ENCODE measurements at regions not wholly inside any gene's neighbourhood (a gene's known extent, or its start where the extent isn't known, plus 50 kb on each side); places are given as distances from the start of the nearest gene placed in this dataset.

GRCh38 chr10:8420182-8420581 lies 365.7 kb downstream of the GATA3 start:
- Histone ChIP-seq H3K4me3 (ENCODE audit: low read length) (no peak overlapping the region), H3K4me1 (ENCODE audit: insufficient read depth, low read length) (peaks cover 10% of the 10 kb centered on the region), H3K9me3 (ENCODE audit: low read depth, low read length) (no peaks in the 10 kb centered on the region), H3K27me3 (ENCODE audit: insufficient read depth, low read length) (no peaks in the 10 kb centered on the region)

DNA sequence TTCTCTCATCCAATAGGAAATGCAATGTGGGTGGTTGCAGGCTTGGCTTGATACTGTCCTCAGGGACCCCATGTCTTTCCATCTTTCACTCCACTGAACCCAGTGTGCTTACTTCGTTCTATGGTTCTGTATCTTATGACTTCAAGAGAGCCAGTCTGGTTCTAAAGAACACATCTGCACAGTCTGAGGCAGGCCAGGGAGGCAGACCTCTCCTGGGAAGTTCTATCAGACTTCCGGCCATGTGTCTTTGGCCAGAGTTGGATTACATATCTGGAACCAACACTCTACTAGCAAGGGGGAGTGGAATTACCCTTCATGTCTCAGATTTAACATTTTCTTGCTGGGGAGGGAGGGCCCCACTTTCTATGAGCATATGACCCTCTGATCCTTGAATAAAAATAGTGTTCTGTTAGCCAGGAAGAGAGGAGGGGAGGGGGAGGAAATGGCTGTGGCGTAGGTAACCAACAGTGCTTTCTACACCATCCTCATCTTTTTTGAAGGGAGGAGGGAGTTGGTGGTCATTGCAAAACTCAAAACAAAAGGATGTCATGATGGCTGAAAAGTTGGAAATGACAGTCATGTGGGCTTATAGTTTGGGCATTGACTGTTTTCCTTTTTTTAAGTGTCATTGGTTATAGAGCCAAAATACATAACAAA lies 370.2 kb downstream of the GATA3 start:
- Histone ChIP-seq H3K27me3 (ENCODE audit: insufficient read depth, low read length) (no peaks in the 10 kb centered on the region), H3K9me3 (ENCODE audit: low read depth, low read length) (no peaks in the 10 kb centered on the region), H3K4me3 (ENCODE audit: low read length) (no peak overlapping the region), H3K4me1 (ENCODE audit: insufficient read depth, low read length) (peaks cover 5% of the 10 kb centered on the region)

GRCh38 chr10:8428654-8429053 lies 374.2 kb downstream of the GATA3 start:
- Histone ChIP-seq H3K9me3 (ENCODE audit: low read depth, low read length) (no peaks in the 10 kb centered on the region), H3K27me3 (ENCODE audit: insufficient read depth, low read length) (no peaks in the 10 kb centered on the region), H3K4me3 (ENCODE audit: low read length) (no peak overlapping the region), H3K4me1 (ENCODE audit: insufficient read depth, low read length) (peaks cover 5% of the 10 kb centered on the region)

DNA sequence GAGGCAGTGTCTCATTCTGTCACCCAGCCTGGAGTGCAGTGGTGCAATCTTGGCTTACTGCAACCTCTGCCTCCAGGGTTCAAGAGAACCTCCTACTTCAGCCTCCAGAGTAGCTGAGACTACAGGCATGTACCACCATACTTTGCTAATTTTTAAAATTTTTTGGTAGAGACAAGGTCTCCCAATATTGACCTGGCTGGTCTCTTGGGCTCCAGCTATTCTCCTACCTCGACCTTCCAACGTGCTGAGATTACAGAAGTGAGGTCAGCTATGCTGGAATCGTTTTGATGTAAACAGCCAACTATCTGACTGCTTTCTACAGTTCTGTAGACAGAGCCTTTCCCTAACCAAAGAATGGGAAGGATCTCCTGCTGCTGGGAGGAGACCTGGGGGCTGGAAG lies 375.8 kb downstream of the GATA3 start:
- H3K4me3 ChIP-seq (ENCODE audit: low read length): no peak overlapping the region
- no peaks in the 10 kb centered on the region for H3K9me3 ChIP-seq (ENCODE audit: low read depth, low read length)
- no peaks in the 10 kb centered on the region for H3K27me3 ChIP-seq (ENCODE audit: insufficient read depth, low read length)
- H3K4me1 ChIP-seq (ENCODE audit: insufficient read depth, low read length): no peaks in the 10 kb centered on the region

DNA sequence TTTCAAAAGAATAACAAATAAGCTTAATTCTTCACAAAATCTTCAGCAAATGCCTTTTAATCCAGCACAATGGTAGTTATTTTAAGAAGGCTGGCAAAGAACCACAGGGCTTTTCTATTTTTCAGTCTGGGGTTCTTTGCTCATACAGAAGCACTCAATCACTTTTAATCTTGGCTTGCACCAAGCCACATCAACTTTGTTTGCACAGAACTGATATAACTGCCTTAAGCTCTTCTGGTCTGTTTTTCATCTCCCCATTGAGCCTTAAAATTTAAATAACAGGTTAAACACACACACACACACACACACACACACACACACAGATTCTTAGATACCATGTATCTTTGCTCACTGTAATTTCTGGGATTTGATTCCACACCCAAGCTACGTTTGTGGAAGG lies 377.0 kb downstream of the GATA3 start:
- Histone ChIP-seq H3K4me1 (ENCODE audit: insufficient read depth, low read length) (no peaks in the 10 kb centered on the region), H3K27me3 (ENCODE audit: insufficient read depth, low read length) (no peaks in the 10 kb centered on the region), H3K9me3 (ENCODE audit: low read depth, low read length) (no peaks in the 10 kb centered on the region), H3K4me3 (ENCODE audit: low read length) (no peak overlapping the region)

DNA sequence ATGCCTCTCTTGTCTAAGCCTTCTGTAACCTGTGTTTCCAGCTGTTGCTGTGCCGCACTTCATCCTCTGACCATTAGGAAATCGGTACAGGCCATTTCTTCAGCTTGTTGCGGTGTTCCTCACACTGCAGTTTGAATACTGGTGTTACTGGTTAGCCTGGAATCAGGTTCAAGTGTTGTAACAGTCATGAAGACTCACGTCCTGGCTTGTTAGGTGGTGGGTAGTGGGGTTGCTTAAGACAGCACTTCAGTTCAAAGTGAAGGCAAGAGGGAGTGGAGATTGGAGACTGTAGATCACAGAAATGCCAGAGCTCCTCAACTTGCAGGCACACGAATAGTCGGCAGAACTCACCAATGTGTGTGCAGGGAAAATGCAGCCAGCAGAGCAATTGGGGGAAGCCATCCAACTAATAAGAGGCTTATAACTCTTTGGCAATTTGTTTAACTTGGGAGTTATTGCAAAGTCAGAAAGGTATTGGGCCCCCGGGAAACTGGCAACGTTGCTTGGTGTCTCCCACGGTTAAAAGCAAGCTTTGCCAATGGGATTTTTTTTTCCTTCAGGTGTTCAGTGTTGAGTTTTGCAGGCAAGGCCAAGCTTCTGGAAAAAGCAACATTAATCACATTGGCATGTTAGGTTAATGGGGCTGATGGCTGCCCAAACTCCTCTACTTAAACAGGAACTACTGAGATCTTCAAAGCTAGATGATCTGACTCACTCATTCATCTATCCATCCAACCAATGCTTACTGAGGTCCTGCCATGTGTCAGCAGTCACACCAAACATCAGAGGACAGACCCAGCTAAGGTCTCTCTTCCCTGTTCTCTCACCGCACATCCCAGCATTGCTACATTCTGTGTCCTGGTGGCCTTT lies 380.9 kb downstream of the GATA3 start:
- Histone ChIP-seq H3K4me3 (ENCODE audit: low read length) (no peak overlapping the region), H3K9me3 (ENCODE audit: low read depth, low read length) (no peaks in the 10 kb centered on the region), H3K4me1 (ENCODE audit: insufficient read depth, low read length) (peaks cover 13% of the 10 kb centered on the region), H3K27me3 (ENCODE audit: insufficient read depth, low read length) (no peaks in the 10 kb centered on the region)

DNA sequence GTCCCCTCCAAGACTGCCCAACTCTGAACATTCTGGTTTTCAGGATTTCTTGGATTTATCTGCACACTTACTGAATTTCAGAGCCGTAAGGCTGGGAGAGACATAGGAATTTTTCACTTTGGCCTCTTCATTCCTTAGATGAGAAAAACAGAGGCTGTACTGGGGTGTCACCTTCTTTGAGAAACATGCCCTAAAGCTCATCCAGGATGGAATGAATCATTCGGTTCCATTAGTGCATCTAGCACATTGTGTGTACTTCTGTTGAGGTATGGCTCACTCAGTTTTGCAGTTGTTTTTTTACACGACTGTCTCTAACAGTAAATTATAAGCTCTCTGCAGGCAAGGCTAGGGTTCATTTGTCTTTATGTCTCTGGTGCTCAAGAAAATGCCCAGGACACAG lies 383.4 kb downstream of the GATA3 start:
- Histone ChIP-seq H3K4me1 (ENCODE audit: insufficient read depth, low read length) (peaks cover 13% of the 10 kb centered on the region), H3K27me3 (ENCODE audit: insufficient read depth, low read length) (no peaks in the 10 kb centered on the region), H3K4me3 (ENCODE audit: low read length) (no peak overlapping the region), H3K9me3 (ENCODE audit: low read depth, low read length) (no peaks in the 10 kb centered on the region)

DNA sequence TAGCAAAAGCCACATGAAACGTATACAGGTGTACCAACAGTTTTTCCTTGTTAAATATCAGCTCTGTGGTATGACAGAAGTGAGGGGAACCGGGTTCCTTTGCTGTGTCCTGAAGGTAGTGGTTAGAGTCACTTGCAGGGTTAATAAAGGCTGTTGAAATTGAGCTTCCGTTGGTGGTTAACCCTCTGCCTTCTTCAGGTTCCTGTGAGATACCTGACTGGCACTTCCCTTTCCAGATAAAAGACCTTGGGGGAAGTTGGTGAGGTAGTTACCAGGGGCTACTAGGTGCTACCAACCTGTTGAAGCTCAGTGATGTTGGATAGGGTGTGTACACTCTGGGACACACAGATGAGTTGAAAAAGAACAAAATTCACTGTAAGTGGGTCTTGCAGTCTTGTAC lies 384.1 kb downstream of the GATA3 start:
- H3K9me3 ChIP-seq (ENCODE audit: low read depth, low read length): no peaks in the 10 kb centered on the region
- H3K4me3 ChIP-seq (ENCODE audit: low read length): no peak overlapping the region
- H3K27me3 ChIP-seq (ENCODE audit: insufficient read depth, low read length): no peaks in the 10 kb centered on the region
- H3K4me1 ChIP-seq (ENCODE audit: insufficient read depth, low read length): peaks cover 13% of the 10 kb centered on the region

DNA sequence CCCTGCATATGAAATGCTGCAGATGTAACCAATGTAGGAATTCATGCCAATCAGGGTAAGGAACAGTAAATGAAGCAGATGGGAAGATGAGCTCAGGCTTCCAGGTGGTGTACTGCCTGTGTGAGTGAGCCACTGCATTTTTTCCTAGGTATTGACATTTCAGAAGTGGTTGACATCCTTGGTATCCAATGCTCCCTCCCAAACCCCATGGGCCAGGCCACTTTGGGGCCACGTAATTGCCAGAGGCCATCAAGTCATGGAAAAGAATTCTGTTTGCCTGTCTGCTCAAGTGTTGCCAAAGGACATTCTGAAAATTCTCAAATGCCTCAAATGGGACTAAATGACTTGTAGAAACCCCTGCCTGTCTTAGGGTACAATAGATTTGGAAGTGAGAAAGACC lies 384.6 kb downstream of the GATA3 start:
- H3K4me3 ChIP-seq (ENCODE audit: low read length): no peak overlapping the region
- H3K9me3 ChIP-seq (ENCODE audit: low read depth, low read length): no peaks in the 10 kb centered on the region
- peaks cover 13% of the 10 kb centered on the region for H3K4me1 ChIP-seq (ENCODE audit: insufficient read depth, low read length)
- no peaks in the 10 kb centered on the region for H3K27me3 ChIP-seq (ENCODE audit: insufficient read depth, low read length)

DNA sequence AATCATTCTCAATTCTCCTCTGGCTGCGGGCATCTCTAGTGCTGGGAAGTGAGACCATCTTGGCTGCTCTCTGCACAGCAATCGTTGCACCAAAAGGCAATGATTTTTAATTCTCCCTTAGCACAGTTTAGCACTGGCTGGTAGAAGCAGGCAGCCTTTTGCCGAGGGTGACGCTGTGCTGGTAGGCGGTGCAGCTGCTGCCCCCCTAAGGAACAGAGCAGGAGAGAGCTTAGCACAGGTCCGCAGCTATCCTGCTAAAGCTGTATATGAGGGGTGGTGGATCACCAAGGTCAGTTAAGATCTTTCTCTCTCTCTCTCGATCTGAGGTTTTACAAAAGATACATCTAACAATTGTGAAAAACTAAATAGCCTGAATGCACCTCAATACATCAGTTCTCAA lies 390.1 kb downstream of the GATA3 start:
- Histone ChIP-seq H3K4me3 (ENCODE audit: low read length) (no peak overlapping the region), H3K9me3 (ENCODE audit: low read depth, low read length) (no peaks in the 10 kb centered on the region), H3K4me1 (ENCODE audit: insufficient read depth, low read length) (no peaks in the 10 kb centered on the region), H3K27me3 (ENCODE audit: insufficient read depth, low read length) (no peaks in the 10 kb centered on the region)

DNA sequence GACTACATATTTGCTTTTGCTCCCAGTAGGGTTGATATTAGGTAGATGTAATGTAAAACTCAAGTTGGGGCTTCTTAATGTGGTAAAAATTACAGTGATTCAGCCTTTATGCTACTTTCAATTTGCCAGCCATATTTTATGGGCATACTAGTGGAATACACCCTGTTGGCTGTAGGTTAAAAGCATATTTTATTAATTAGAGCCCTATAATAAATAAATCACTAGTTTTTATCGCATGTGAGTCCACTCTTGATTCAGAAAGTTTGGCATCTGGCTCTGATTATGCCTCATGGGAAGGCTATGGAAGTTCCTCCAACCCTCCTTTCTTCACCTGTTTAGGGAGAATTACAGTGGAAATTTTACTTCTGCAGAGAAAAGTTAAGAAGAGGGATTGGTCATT lies 390.9 kb downstream of the GATA3 start:
- Histone ChIP-seq H3K9me3 (ENCODE audit: low read depth, low read length) (no peaks in the 10 kb centered on the region), H3K4me3 (ENCODE audit: low read length) (no peak overlapping the region), H3K4me1 (ENCODE audit: insufficient read depth, low read length) (no peaks in the 10 kb centered on the region)

GRCh38 chr10:8449909-8450308 lies 395.4 kb downstream of the GATA3 start:
- Histone ChIP-seq H3K9me3 (ENCODE audit: low read depth, low read length) (no peaks in the 10 kb centered on the region), H3K4me1 (ENCODE audit: insufficient read depth, low read length) (no peaks in the 10 kb centered on the region), H3K4me3 (ENCODE audit: low read length) (no peak overlapping the region)

More for the DNA sequence above, 390.9 kb downstream of the GATA3 start:
- no peaks in the 10 kb centered on the region for H3K27me3 ChIP-seq (ENCODE audit: insufficient read depth, low read length)

DNA sequence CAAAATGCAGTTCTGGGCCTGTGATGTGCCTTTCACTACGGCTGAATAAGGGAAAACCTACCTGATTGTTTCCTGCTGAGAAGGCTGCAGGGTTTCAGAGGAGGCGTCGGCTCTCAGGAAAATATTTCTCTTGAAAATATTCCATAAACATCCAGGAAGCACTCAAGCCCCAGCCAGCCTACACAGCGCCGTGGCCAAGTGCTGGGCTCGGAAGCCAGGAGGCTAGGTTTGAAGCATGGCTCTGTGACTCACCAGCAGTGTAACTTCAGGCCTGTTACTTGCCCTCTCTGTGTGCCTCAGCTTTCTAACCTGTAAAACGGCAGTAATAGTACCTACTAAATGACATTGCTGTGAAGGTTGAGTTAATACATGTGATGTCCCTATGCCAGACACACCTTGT lies 399.1 kb downstream of the GATA3 start:
- H3K4me3 ChIP-seq (ENCODE audit: low read length): no peak overlapping the region
- no peaks in the 10 kb centered on the region for H3K4me1 ChIP-seq (ENCODE audit: insufficient read depth, low read length)
- no peaks in the 10 kb centered on the region for H3K9me3 ChIP-seq (ENCODE audit: low read depth, low read length)
- no peaks in the 10 kb centered on the region for H3K27me3 ChIP-seq (ENCODE audit: insufficient read depth, low read length)

More at GRCh38 chr10:8449909-8450308, 395.4 kb downstream of the GATA3 start:
- no peaks in the 10 kb centered on the region for H3K27me3 ChIP-seq (ENCODE audit: insufficient read depth, low read length)

- no peaks in the 10 kb centered on the region for H3K9me3 ChIP-seq (ENCODE audit: low read depth, low read length)
- no peak overlapping the region for H3K4me3 ChIP-seq (ENCODE audit: low read length)
- H3K4me1 ChIP-seq (ENCODE audit: insufficient read depth, low read length): no peaks in the 10 kb centered on the region
- no peaks in the 10 kb centered on the region for H3K27me3 ChIP-seq (ENCODE audit: insufficient read depth, low read length)
Observed at GRCh38 chr10:8454357-8454756, 399.9 kb downstream of the GATA3 start.

DNA sequence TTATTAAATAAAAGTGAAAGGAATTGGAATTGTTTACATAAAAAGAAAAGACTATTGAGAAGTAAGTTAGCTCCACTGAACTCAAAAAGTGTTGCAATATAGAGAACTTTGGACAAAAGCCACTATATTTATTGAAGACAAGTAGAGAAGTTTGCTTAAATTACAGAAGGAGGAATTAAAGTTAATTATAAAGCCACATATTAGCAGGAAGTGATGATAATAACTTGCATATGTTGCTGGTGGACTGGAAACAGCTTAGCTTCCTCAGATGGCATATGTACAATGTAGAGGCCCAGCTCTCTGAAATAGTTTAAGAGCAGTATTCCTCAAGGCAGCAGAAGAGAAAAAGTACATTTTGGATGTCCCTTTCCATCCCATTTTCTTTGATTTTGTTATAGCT lies 400.7 kb downstream of the GATA3 start:
- no peaks in the 10 kb centered on the region for H3K9me3 ChIP-seq (ENCODE audit: low read depth, low read length)
- H3K4me1 ChIP-seq (ENCODE audit: insufficient read depth, low read length): no peaks in the 10 kb centered on the region
- no peaks in the 10 kb centered on the region for H3K27me3 ChIP-seq (ENCODE audit: insufficient read depth, low read length)
- no peak overlapping the region for H3K4me3 ChIP-seq (ENCODE audit: low read length)

DNA sequence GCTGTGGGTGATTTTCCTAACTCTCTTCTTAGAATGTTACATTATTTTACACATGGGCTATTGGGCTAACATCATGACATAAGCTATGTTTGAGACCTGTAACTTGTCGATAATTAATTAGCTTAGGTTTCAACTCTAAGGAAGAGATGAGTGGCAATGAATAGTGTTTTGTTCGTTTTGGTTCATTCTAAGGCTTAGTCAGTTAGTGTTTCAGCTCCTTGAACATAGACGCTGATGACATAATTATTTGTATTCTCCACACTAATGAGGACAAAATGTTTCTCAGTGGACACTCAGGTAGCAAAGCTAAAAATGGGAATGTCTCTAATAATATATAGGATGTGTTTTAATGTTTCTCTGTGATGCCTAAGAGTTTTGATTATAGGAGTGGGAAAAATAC lies 401.9 kb downstream of the GATA3 start:
- no peaks in the 10 kb centered on the region for H3K4me1 ChIP-seq (ENCODE audit: insufficient read depth, low read length)
- H3K27me3 ChIP-seq (ENCODE audit: insufficient read depth, low read length): no peaks in the 10 kb centered on the region
- no peak overlapping the region for H3K4me3 ChIP-seq (ENCODE audit: low read length)
- H3K9me3 ChIP-seq (ENCODE audit: low read depth, low read length): no peaks in the 10 kb centered on the region

Measured in mononuclear cell (primary cell).